ENCODE measurements at regions not wholly inside any gene's neighbourhood (a gene's known extent, or its start where the extent isn't known, plus 50 kb on each side); places are given as distances from the start of the nearest gene placed in this dataset.

- no peaks in the 10 kb centered on the region for H3K27me3 ChIP-seq (ENCODE audit: control insufficient read depth in 2 of 2, insufficient read depth in 2 of 2, low read length in 2 of 2)
- H2AFZ ChIP-seq (ENCODE audit: low read depth, low read length), result no peak overlapping the region
- DNase-seq (ENCODE audit: low read depth, low spot score) (no peak), FAIRE-seq (no peak)
- TF ChIP-seq JUN (IDR thresholded peaks at IDR 0.05; ENCODE audit: borderline replicate concordance, insufficient read depth, insufficient read length, low read depth), result no peak
- no peak for TF ChIP-seq GATA2 (IDR thresholded peaks at IDR 0.05; ENCODE audit: insufficient read depth, insufficient read length, low read depth, low read length)
- no peak for TF ChIP-seq POLR2A (IDR thresholded peaks at IDR 0.05; ENCODE audit: low read depth, low read length)
- no peak for TF ChIP-seq MYC (IDR thresholded peaks at IDR 0.05; ENCODE audit: low read depth, low read length)
- TF ChIP-seq CTCF (IDR thresholded peaks at IDR 0.05; ENCODE audit: extremely low read depth in 1 of 2, insufficient read depth in 1 of 2, low read depth in 1 of 2, low read length in 2 of 2), result no peak
- TF ChIP-seq EZH2 (IDR thresholded peaks at IDR 0.05; ENCODE audit: borderline replicate concordance, low read depth, low read length, severe bottlenecking), result no peak
- no peak for TF ChIP-seq POLR2AphosphoS5 (IDR thresholded peaks at IDR 0.05; ENCODE audit: insufficient read depth, low read depth, low read length)
- no peak for TF ChIP-seq FOS (IDR thresholded peaks at IDR 0.05; ENCODE audit: borderline replicate concordance, insufficient read depth, low read length)
- no peak for TF ChIP-seq MAX (IDR thresholded peaks at IDR 0.05; ENCODE audit: insufficient read depth, insufficient read length)
- no peaks in the 10 kb centered on the region for H3K4me1 ChIP-seq (ENCODE audit: control insufficient read depth, extremely low read depth, insufficient read depth, low read length)
- intact Hi-C loops (cut with micrococcal nuclease), result no loop called here
- no peaks in the 10 kb centered on the region for H4K20me1 ChIP-seq (replicated peaks; ENCODE audit: control insufficient read depth, extremely low read depth, insufficient read depth, low read length)
- H3K4me2 ChIP-seq (ENCODE audit: insufficient read depth, low read length), result no peak overlapping the region
- no peaks in the 10 kb centered on the region for H3K9me3 ChIP-seq (replicated peaks; ENCODE audit: control insufficient read depth, insufficient read depth, low read length)
- dilution Hi-C loops (cut with MboI; ENCODE audit: extremely low pct_ligation_motif_present, low sequenced_read_pairs), result no loop called here
- H3K4me3 ChIP-seq (replicated peaks in 1 of 3; ENCODE audit: insufficient read depth in 1 of 3, low read depth in 1 of 3, low read length in 3 of 3), result no peak overlapping the region
- H3K27ac ChIP-seq (ENCODE audit: insufficient read depth, low read depth, low read length), result no peak overlapping the region
- no TSS peak for BruUV-seq (replicated peaks)
- H3K9ac ChIP-seq (replicated peaks; ENCODE audit: extremely low read depth, insufficient read depth, low read length), result no peak overlapping the region
- ChIA-PET CTCF (no interaction called here), POLR2A (no interaction called here)
- no peaks in the 10 kb centered on the region for H3K79me2 ChIP-seq (ENCODE audit: control insufficient read depth, insufficient read depth, low read length)
- H3K9me1 ChIP-seq (replicated peaks; ENCODE audit: control insufficient read depth, extremely low read depth, insufficient read depth, low read length), result no peaks in the 10 kb centered on the region
- H3K36me3 ChIP-seq (ENCODE audit: control insufficient read depth in 2 of 2, extremely low read depth in 1 of 2, insufficient read depth in 2 of 2, low read length in 2 of 2), result no peaks in the 10 kb centered on the region
Observed at GRCh38 chr1:232176222-232176621, 453.7 kb downstream of the SIPA1L2 start.

Measured in endothelial cell of umbilical vein (primary cell).